DOHH2 (cell line): ENCODE measurements at regions not wholly inside any gene's neighbourhood (a gene's known extent, or its start where the extent isn't known, plus 50 kb on each side); places are given as distances from the start of the nearest gene placed in this dataset.

Experiments
- CTCF ChIP-seq: fragments of 200-600 bp; sonication (generic); IDR thresholded peaks from one replicate; pipeline ENCODE4 v1.5.1; 2014; ENCODE audit warnings: antibody characterized with exemption, mild to moderate bottlenecking, low read depth, low read length; ENCODE audit not compliant: poor library complexity, severe bottlenecking
- EZH2phosphoT487 ChIP-seq: fragments of 200-600 bp; sonication (generic); IDR thresholded peaks from 2 replicates; pipeline ENCODE4 v1.6.1; 2017; ENCODE audit warnings: borderline replicate concordance, mild to moderate bottlenecking, antibody characterized with exemption, low read length, moderate library complexity, mixed read lengths

- TF ChIP-seq CTCF (no peak), EZH2phosphoT487 (no peak)
Observed at GRCh38 chr9:87783180-87783579, 57.3 kb downstream of the CTSL start.
